Astrocyte of the spinal cord (primary cell): ENCODE measurements at regions not wholly inside any gene's neighbourhood (a gene's known extent, or its start where the extent isn't known, plus 50 kb on each side); places are given as distances from the start of the nearest gene placed in this dataset.

Experiments
- DNase-seq: peaks from one replicate; pipeline ENCODE4 v3.0.0; 2011; ENCODE audit warnings: low read depth, low spot score
- H3K4me3 ChIP-seq: 2 replicates; pipeline ENCODE4 v1.5.1; 2011; ENCODE audit warnings: low read depth, mild to moderate bottlenecking, low read length, moderate library complexity
- CTCF ChIP-seq: IDR thresholded peaks from 2 replicates; pipeline ENCODE4 v1.5.1; 2012; ENCODE audit warnings: low read depth, mild to moderate bottlenecking, low read length, inconsistent platforms
- in situ Hi-C: cut with HindIII; loops from 2 replicates; pipeline ENCODE4 v1.10.0; 2017; ENCODE audit warnings: low sequenced_read_pairs

GRCh38 chr3:72324253-72324811 lies 523.9 kb downstream of the SHQ1 start:
- no peak for DNase-seq
- no peak overlapping the region for H3K4me3 ChIP-seq
- in situ Hi-C loops, result no loop called here
- TF ChIP-seq CTCF, result no peak

GRCh38 chr3:72323773-72324172 lies 524.5 kb downstream of the SHQ1 start:
- TF ChIP-seq CTCF, result no peak
- in situ Hi-C loops, result no loop called here
- no peak for DNase-seq
- no peak overlapping the region for H3K4me3 ChIP-seq

- in situ Hi-C loops, result no loop called here
- no peak for DNase-seq
- no peak overlapping the region for H3K4me3 ChIP-seq
- TF ChIP-seq CTCF, result no peak
These were observed 525.8 kb downstream of the SHQ1 start for GRCh38 chr3:72322264-72322976.

GRCh38 chr3:72320955-72321303 lies 527.3 kb downstream of the SHQ1 start:
- no peak overlapping the region for H3K4me3 ChIP-seq
- TF ChIP-seq CTCF, result no peak
- no peak for DNase-seq
- in situ Hi-C loops, result no loop called here

GRCh38 chr3:72320095-72320954 lies 527.9 kb downstream of the SHQ1 start:
- in situ Hi-C loops, result no loop called here
- DNase-seq, result no peak
- TF ChIP-seq CTCF, result no peak

GRCh38 chr3:72319194-72320094 lies 528.8 kb downstream of the SHQ1 start:
- TF ChIP-seq CTCF, result no peak
- in situ Hi-C loops, result no loop called here
- no peak for DNase-seq
- no peak overlapping the region for H3K4me3 ChIP-seq

More at GRCh38 chr3:72320095-72320954, 527.9 kb downstream of the SHQ1 start:
- no peak overlapping the region for H3K4me3 ChIP-seq
